ENCODE measurements at regions not wholly inside any gene's neighbourhood (a gene's known extent, or its start where the extent isn't known, plus 50 kb on each side); places are given as distances from the start of the nearest gene placed in this dataset.

DNA sequence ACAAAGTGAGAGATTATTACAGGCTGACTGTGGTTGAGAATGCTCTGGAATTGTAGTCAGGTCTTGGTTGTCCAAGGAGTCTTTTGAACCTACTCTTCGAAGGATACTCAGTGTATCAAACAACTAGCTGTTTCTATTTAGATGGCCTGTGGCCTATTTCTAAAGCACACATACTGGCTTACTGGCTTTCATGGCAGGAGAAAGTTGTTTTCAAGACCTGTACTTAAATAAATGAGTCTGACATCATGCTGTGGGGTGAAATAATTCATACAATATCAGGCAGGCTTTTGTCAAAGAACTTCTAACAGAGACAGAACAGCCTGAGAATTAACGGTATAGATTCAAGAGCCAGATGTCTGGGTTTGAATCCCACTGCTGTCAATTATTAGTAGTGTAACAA, 316.7 kb upstream of the SEMA6D start:
- FAIRE-seq (no peak), DNase-seq (ENCODE audit: low spot score in 2 of 2) (no peak)

DNA sequence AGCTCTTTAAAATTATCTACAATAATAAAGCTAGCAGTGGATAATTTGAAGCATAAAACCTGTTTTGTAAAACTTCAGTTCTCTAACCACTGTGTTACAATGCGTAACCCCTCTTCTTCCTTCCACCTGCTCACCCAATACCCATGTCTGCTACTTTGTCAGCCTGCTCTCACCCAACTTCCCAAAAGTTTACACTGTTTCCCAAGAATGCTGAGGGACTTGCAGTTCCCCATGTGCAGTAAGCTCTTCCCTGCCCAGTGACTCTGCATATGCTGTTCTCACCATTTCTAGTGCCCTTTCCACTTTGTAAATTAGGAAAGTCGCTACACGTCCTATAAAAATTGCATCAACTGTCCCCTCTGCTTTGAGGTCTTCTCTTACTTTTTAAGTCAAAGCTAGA, 315.9 kb upstream of the SEMA6D start:
- DNase-seq (ENCODE audit: low spot score in 2 of 2) (no peak), FAIRE-seq (no peak)

DNA sequence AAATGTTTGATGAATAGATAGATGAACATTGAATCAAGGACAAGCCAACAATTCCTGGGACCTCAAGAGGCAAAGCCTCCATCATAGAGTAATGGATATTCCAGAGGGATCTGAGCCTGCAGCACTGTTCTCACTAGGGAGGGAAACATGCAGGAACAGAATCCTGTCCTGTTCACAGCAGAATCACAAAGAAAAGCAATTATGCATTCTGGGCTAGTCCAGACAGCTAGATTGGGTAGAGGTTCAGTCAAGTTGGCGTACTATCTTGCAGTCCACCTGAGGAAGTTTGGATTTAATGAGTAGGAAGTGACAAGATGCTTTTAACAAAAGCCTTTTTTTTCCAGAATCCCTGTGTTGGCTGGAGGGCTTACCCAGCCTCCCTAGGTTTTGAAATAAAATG, 314.5 kb upstream of the SEMA6D start:
- FAIRE-seq (no peak), DNase-seq (ENCODE audit: low spot score in 2 of 2) (no peak)

DNA sequence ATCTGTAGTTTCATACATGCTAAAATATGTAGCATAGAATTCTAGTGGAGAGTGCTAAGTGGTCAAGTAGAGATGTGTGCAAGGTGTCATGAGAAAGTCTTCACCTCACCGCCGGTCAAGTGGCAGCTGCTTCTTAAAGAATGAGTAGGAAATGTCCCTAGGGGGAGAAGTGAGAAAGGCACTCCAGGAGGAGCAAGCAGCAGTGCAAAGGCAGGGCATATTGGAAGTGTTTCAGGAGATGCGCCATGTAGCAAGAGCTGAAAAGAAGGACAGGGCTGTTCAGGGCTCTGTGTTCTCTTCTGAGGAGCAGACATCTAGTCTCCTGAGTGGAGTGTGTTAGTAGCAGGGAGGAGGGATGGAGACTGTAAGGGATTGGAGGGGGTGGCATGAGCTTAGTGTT, 312.4 kb upstream of the SEMA6D start:
- FAIRE-seq (no peak), DNase-seq (ENCODE audit: low spot score in 2 of 2) (no peak)

DNA sequence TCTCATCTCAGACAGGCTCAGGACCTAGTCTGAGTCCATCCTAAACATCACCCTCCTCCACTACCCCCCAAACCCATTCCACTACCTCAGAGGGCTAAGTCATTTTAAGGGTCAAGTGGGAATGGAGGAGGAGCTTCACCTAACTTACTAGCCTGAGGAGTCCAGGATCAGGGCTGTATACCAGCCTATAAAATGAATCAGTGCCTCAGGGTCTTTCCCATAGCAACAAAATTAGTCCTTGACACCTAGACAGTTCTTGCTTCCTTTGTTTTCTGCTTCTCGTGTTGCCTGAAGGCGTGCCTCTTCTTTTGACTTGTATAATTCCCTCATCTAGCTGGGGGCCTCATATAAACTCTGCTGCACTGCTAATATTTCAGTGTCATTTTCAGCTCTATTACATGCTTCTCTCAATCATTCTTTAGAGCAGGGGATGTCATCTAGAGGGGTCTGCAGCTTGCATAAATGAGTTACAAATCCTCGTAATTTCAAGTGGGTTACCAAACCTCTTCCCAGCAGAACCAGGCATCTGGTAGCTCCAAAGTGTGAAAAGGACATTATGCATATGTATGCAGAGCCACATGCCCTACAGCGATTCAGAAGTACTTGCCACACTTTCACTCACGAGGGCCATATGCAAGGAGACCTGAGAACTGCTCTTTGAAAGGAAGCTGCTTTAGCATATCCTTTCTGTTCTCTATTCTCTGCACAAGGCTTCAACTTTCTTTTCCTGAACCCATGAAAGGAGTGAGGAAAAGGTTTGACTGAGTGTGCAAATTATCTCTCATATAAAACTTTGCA, 311.7 kb upstream of the SEMA6D start:
- FAIRE-seq (no peak), DNase-seq (ENCODE audit: low spot score in 2 of 2) (no peak)

DNA sequence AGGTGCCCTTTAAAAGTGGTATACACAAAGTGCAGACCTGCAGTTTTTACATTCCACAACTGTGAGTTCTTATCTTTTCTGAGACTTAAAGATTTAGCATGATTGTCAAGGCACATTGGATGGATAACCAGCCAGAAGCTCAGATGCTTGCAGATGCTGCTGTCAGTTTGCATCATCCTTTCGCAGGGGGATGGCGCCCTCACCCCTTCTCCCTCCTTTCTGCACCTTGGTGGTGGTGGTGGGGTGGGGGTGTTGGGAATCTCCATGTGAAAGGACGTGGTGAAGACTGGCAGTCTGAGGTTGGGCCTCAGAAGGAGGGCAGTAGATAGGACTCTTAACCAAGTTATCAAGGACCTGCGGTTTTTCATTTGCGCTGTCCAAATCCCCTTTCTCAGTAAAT, 309.6 kb upstream of the SEMA6D start:
- FAIRE-seq: no peak
- DNase-seq (ENCODE audit: low spot score in 2 of 2): no peak

DNA sequence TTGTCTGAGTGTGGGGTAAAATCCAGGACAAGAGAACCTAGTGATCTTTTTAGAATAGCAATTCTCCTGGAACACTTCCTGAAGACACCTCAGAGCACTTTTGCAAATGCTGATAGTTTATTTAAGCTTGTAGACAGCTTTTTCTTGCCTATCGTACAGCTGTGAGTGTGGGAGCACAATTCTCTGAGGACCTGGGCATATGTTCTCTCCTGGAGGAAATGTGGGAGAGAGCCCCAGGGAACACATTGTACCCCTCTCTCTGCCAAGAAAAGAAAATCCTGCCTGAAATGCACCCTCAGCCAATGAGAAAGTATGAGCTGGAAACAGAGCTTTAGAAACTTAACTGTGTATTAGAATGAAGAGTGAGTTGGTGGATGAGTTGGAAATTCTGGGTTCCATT, 308.3 kb upstream of the SEMA6D start:
- DNase-seq (ENCODE audit: low spot score in 2 of 2) (no peak), FAIRE-seq (no peak)

DNA sequence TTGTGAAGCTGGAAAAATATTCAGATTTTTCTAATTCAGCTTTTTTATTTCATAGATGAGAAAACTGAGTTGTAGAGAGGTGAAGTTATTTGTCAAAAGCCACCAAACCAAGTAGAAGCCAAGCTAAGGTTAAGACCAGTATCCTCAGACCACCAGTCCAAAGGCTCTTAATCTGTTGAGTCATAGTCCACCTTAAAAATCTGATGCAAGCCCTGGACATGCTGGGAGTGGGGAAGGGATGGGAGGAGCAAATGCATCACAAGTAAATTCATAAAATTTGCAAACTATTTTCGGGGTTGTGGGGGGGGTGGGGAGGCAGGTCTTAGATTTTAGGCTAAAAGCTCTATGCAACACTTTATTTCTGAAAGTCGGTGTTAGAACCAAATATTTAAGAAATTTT, 307.7 kb upstream of the SEMA6D start:
- DNase-seq (ENCODE audit: low spot score in 2 of 2) (no peak), FAIRE-seq (no peak)

DNA sequence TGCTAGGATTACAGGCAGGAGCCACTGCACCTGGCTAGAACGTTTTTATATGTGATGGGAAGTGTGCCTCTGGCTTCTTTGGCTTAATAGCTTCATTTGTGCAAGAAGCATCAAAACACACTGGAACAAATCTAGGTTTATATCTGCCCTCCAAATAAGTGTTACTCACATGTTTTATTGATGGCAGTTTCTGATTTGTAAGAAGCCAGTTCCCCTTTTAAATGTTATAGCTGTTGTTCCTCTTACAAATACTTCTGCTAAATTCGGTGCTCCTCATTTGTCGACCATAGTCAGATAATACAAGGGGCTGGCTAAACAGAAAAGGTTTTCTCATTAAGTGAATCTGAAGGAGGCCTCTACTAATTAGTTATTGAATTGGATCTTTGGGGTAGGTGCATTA, 307.1 kb upstream of the SEMA6D start:
- no peak for FAIRE-seq

DNA sequence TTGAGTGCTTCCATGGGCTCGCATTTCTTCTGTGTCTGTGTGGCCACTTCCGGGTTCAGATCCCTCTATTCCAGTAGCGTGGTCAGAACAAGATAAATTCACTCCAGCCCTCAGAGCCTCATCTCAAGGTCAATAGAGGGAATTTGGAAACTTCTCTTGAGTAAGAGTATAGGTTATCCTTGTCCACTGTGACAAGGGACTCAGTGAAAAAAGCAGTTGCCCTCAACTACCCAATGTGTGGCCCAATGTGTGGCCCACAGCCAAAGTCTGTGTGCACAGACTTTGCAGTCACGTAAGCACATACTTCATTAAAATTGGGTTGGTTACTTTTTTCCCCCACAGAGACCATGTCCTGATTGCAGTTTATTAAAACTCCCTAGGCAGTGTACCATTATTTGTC, 305.6 kb upstream of the SEMA6D start:
- no peak for DNase-seq (ENCODE audit: low spot score in 2 of 2)
- FAIRE-seq: no peak

More for the DNA sequence above, 307.1 kb upstream of the SEMA6D start:
- no peak for DNase-seq (ENCODE audit: low spot score in 2 of 2)

DNA sequence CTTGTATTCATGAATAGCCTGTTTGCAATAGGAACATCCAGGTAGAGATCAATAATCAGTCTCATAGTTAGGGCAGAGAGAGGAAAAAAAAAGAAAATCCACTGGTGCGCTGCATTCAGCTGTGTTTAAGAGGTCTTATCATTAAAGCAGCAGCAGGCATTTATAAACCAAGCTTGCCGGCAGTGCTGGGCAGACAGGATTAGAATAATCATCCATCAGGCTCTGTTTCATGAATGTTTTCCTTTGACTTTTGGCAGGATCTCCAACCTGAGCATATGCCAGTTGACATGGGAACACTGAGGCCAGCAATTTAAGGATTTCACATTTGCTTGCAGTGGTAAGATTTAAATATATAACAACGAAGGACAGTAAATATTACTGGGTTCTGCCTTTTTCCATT, 305.2 kb upstream of the SEMA6D start:
- FAIRE-seq: no peak
- DNase-seq (ENCODE audit: low spot score in 2 of 2): no peak

DNA sequence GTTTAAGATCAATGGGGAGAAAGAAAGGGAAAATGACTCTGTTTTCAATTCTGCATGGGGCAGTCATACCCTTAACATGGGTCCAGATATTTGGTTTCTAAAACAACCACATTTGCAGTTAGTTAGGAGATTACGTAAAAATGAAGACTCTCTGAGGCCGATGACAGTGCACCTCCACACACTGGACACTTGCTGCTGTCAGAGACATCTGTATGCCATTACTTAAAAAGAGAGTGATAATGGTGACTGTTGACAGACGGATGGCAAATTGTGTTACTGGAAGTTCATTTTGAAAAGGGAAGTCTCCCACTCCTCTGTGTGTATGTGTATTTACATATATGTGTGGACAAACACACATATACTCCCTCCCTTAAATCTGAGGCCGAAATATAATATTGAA, 304.5 kb upstream of the SEMA6D start:
- no peak for DNase-seq (ENCODE audit: low spot score in 2 of 2)
- no peak for FAIRE-seq

DNA sequence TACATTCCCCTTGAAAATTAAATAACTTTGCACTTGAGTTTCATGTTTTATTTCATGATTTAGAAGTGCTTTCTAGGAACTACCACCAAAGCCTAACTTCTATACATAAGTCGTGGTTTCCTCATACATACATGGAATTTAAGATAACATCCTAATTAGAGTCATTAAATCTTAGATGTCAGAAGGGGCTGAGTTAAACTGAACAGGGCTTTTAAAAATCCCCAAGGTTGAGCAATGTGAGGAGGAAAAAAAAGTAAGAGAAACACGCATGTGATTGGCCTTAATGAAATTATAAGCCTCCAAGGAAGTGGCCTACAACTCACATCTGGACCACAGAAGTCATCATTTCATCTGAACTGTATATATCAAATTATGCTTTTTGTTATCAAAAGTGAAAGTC, 303.1 kb upstream of the SEMA6D start:
- DNase-seq (ENCODE audit: low spot score in 2 of 2) (no peak), FAIRE-seq (no peak)

DNA sequence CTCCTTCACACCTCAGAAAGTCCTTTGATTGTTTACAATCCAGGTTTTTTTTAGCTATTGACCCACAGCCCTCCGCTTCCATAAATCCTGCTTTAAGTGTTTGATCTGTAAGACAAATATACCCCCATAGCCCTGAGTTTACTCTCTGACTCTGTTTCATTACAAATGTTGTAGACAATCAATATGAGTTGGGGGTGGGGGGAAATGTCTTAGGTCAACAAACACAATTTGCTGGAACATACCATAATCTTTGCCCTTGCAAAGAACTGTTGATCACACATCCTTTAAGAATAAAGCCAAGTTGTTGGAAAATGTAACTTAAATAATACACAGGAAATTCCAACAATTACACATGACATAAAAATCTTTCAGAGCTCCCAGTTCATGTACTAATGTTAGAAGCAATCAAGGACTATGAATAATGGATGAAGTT, 301.8 kb upstream of the SEMA6D start:
- no peak for FAIRE-seq
- DNase-seq (ENCODE audit: low spot score in 2 of 2): no peak

DNA sequence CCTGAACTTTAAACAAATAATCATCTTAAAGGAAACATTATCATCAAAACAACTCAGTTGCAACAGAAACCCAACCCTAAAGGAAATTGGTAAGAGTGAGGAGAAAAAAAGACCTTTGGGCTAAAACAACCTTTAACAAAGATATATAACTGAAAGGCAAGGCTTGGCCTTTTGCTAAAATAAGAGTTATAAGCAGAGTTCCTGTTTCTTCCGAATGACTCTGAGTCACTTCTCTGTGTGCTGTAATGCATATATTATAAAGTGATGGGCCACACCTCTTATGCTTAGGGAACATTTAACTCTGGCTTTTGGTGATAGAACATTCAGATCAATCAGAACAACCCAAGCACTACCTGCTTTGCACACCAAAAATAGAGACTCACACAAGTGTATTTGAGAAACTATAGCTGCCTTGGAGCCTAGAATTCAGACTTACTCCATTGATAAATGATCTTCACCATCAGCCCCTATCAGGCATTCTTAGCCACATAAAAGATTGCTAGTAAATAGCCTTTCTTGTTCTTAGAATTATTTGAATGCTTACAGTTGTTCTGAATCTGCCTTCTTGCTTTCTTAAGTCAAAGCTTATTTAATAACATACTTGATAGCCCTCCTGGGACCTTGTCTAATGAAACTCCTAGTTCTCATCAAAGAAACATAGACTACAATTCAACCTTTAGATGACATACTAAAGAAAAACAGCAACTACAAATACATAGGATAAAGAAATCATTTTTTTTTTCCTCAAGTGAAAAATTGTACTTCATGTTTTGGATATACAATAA, 294.2 kb upstream of the SEMA6D start:
- FAIRE-seq: no peak
- DNase-seq (ENCODE audit: low spot score in 2 of 2): no peak

DNA sequence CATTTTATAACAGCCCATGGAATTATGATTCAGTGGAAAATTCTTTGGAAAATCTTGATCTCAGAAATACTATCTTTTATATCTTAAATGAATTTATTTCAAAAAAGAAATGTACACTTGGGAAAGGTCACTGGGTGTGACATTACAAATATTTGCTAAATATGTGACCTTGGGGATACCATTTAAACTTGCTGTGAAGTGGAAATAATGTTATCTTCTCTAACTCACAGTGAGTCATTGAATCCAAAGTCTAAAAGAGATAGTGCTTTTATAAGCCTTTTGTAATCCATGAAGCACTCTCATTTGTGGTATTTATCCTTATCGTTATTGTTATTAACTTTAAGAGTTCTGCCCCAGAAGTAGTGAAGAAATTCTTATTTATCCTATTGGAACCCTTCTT, 289.8 kb upstream of the SEMA6D start:
- FAIRE-seq (no peak), DNase-seq (ENCODE audit: low spot score in 2 of 2) (no peak)

DNA sequence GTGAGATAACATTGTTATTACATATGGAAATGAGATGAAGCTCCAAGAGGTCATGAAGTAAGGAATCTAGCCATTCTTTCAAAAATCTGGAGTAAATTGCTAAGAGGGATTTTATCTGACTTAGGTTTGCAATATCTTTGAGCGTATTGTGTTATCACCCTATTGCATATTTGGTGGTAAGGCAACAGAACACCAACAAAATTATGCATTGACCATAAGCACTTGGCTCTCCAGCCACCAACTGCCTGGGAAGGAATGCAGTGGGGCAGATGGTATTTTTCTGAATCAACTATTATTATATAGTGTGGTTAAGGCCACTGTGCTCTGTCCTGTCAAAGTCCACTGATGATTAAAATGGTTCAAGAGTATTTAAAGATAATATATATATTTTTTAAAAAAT, 287.9 kb upstream of the SEMA6D start:
- FAIRE-seq (no peak), DNase-seq (ENCODE audit: low spot score in 2 of 2) (no peak)

DNA sequence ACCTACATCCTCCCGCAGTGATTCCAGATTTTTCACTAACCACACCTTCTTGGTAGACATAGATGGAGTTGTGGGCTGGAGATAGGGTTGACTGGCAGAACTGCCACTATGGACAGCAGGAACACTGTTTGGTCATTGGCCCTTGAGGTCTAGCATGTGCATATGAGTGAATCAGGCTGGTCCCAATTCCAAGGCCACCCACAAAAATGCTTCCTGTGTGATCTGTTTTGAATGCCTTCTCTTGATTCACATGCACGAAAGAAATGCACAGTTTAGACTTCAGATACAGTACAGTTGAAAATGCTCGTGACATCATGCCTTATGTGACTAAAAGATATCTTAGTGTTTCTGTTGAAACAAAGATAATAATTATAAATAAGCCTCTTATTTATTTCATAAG, 285.8 kb upstream of the SEMA6D start:
- no peak for FAIRE-seq

DNA sequence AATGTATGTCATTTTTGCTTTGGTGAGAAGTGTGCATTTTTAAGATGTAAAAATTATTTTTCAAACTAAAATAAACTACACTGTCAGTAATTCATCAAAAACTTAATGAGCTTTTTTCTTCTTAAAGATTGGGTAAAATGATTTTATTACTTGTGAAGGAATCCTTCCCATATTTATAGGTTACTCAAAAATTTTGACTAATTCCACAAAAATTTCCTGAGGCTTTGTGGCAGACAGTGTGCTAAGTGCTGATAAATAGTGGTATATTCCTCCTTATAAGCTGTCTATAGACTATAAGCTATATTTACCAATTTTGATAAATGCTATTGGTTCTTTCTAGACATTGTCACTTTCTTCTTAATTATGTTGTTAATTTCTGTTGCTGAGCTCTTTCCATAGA, 284.5 kb upstream of the SEMA6D start:
- no peak for FAIRE-seq
- no peak for DNase-seq (ENCODE audit: low spot score in 2 of 2)

More for the DNA sequence above, 285.8 kb upstream of the SEMA6D start:
- no peak for DNase-seq (ENCODE audit: low spot score in 2 of 2)

DNA sequence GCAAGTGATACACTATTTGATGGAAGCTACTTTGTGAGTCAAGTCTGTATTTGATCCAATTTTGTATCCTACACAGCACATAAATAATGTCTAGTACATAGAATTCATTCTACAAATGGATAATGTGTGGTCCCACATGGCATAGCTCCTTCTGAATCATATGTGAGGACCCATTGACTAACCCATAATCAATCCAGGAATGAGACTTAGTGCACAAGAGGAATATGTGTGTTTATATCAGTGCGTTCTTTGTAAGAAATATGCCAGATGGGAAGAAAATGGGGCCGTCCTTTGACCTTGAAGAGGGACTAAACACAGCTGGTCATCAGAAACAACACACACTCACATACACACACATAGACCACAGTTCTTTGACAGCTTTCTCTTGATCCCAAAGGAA, 282.7 kb upstream of the SEMA6D start:
- FAIRE-seq (no peak), DNase-seq (ENCODE audit: low spot score in 2 of 2) (no peak)

DNA sequence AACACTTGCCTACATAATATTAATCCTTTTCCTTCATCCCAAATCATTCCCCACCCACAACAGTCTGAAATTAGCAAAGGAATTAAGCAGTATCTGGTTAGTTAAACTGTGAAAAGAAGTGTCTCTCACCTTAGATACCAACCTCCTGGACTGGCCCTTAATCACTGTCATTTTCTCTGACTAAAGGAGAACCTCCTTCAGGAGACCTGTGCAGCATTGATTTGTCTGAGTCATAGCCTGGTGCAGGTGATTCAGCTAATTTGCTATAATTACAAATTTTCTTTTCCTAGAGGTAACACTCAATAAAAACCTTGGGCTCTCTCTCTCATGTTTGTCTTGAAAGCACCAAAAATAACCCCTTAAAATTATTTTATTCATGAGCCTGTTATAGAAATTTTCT, 279.8 kb upstream of the SEMA6D start:
- no peak for FAIRE-seq
- DNase-seq (ENCODE audit: low spot score in 2 of 2): no peak
